Choroid plexus epithelial cell (primary cell): ENCODE measurements at regions not wholly inside any gene's neighbourhood (a gene's known extent, or its start where the extent isn't known, plus 50 kb on each side); places are given as distances from the start of the nearest gene placed in this dataset.

ENCODE experiments used
- DNase-seq: peaks from one replicate; pipeline ENCODE4 v3.0.0-alpha.2; 2010; ENCODE audit warnings: low read depth
- H3K4me3 ChIP-seq: 2 replicates; pipeline ENCODE4 v1.5.1; 2011; ENCODE audit warnings: low read depth, mild to moderate bottlenecking, control low read depth, low read length, moderate library complexity
- TF ChIP-seq, protein P1 (sequence below): conservative IDR thresholded peaks from 2 replicates; pipeline ENCODE4 v1.5.1; 2011; ENCODE audit warnings: low read depth, mild to moderate bottlenecking, control low read depth, inconsistent platforms, low read length, moderate library complexity

DNA sequence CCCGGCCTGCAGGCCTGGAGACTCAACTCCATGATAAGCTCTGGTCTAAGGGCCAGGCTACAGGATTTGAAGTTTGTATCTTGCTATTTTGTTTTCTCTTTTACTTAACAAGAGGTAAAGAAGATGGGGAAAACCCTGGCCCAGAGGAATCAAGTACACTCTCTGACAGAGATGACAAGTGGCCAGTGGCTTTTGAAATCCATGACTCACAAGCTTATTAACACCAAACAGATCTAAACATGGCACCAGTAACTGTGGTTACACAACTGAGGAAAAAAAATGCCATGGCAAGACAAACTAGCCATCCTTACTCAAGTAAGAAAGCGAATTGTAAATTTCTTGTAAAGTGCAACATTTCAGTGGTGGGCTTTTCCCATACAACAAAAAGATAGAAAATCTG lies 72.6 kb upstream of the SERTM1 start:
- no peak overlapping the region for H3K4me3 ChIP-seq
- no peak for DNase-seq
- TF ChIP-seq, protein P1, sequence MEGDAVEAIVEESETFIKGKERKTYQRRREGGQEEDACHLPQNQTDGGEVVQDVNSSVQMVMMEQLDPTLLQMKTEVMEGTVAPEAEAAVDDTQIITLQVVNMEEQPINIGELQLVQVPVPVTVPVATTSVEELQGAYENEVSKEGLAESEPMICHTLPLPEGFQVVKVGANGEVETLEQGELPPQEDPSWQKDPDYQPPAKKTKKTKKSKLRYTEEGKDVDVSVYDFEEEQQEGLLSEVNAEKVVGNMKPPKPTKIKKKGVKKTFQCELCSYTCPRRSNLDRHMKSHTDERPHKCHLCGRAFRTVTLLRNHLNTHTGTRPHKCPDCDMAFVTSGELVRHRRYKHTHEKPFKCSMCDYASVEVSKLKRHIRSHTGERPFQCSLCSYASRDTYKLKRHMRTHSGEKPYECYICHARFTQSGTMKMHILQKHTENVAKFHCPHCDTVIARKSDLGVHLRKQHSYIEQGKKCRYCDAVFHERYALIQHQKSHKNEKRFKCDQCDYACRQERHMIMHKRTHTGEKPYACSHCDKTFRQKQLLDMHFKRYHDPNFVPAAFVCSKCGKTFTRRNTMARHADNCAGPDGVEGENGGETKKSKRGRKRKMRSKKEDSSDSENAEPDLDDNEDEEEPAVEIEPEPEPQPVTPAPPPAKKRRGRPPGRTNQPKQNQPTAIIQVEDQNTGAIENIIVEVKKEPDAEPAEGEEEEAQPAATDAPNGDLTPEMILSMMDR, result no peak

DNA sequence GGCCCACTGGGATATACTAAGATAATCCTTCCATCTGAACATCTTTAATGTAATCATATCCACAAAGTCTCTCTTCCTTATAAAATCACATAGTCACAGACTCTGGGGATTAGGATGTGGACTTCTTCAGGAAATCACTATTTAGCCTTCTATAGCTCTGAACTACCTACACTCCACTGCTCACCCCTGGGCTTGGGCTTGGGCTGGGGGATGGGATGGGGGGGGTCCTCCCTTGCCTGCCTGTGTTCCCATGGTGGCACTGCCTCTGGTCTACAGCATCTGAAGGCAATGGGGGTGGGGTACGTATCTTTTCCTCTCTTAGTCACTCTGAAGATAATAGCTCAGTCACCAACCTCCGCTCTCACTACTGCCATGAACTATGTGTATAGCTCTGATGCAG lies 67.8 kb upstream of the SERTM1 start:
- TF ChIP-seq, protein P1, result no peak
- H3K4me3 ChIP-seq, result no peak overlapping the region
- no peak for DNase-seq

DNA sequence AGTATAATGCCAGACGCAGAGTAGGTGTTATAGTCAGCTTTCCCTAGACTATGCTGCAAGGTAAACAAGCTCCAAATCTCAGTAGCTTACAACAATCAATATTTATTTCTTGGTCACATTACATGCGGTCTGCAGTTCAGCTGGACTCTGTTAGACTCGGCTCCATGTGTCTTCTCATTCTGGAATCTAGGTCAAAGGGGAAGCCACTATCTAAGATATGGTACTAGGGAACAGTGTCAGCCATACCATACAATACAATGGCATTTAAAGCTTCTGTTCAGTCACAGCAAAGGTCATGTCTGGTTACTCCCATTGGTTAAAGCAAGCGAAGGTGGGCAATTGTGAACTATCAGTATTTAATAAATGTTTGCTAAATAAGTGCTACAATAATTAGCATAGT lies 65.3 kb upstream of the SERTM1 start:
- H3K4me3 ChIP-seq, result no peak overlapping the region
- TF ChIP-seq, protein P1, result no peak
- DNase-seq, result no peak

DNA sequence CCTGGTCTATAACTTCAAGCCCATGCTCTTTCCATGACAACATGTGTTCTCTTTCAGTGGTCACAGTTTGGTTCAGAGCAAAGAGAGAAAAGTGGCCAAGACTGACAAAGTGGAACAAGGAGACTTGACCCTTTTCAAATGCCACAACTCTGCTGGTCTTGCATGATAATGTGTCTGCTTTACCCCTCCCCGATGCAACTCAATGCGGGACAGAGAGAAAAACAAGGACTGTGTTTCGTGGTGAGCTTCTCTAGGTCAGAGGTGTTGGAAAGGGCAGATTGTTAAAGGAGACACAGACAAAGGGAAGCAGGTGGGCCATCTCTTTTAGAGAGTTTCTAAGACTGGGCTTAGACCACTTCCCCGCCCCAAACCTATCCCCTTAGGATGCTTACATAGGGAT lies 61.6 kb upstream of the SERTM1 start:
- TF ChIP-seq, protein P1, result no peak
- H3K4me3 ChIP-seq, result no peak overlapping the region
- DNase-seq, result no peak

DNA sequence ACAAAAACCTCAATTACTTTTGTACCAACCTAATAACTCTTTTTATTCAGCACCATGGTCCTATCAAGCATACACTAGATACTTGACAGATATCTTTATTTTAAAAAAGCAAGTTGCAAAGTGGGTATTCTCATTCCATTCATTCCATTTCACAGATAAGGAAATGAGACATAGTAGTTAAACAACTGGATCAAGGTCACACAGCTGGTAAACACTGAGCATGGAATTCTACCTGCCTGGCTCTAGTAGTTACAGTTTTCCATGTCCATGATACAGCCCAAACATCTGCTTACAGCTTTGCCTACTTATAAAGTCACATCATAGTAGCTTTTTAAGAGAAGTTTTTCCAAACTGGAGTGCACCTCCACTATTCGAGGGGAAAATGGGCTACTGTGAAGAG lies 57.1 kb upstream of the SERTM1 start:
- TF ChIP-seq, protein P1, result no peak
- no peak for DNase-seq
- no peak overlapping the region for H3K4me3 ChIP-seq

DNA sequence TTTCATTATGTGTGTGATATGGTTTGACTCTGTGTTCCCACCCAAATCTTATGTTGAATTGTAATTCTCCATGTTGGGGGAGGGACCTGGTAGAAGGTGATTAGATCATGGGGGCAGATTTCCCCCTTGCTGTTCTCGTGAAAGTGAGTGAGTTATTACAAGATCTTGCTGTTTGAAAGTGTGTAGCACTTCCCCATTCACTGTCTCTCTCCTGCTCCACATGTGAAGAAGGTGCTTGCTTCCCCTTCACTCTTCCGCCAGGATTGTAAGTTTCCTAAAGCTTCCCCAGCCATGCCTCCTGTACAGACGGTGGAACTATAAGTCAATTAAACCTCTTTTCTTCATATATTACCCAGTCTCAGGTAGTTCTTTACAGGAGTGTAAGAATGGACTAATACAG lies 54.3 kb upstream of the SERTM1 start:
- TF ChIP-seq, protein P1, result no peak
- DNase-seq, result no peak
- no peak overlapping the region for H3K4me3 ChIP-seq
